ENCODE measurements at regions not wholly inside any gene's neighbourhood (a gene's known extent, or its start where the extent isn't known, plus 50 kb on each side); places are given as distances from the start of the nearest gene placed in this dataset.

GRCh38 chr6:99833034-99833433 is 161.0 kb downstream of the MCHR2 start:
- H2AFZ ChIP-seq (ENCODE audit: low read depth, low read length) = no peak overlapping the region
- no peaks in the 10 kb centered on the region for H3F3A ChIP-seq (ENCODE audit: insufficient read depth, low read length, poor library complexity, severe bottlenecking)
- H3K4me2 ChIP-seq (ENCODE audit: low read length) = no peak overlapping the region
- no peaks in the 10 kb centered on the region for H3K27me3 ChIP-seq (ENCODE audit: insufficient read depth, low read depth, low read length)
- no peaks in the 10 kb centered on the region for H4K20me1 ChIP-seq (ENCODE audit: insufficient read depth)
- H3K36me3 ChIP-seq (ENCODE audit: insufficient read depth, low read length) = no peaks in the 10 kb centered on the region
- H3K9me2 ChIP-seq (ENCODE audit: insufficient read depth, low read length) = no peaks in the 10 kb centered on the region
- H3K9me3 ChIP-seq (ENCODE audit: low read length) = no peaks in the 10 kb centered on the region
- TF ChIP-seq POLR2AphosphoS5 (IDR thresholded peaks at IDR 0.05) (no peak), SMC3 (conservative IDR thresholded peaks at IDR 0.05; ENCODE audit: poor library complexity) (no peak), TAF1 (IDR thresholded peaks at IDR 0.05; ENCODE audit: low read depth) (no peak), MXI1 (conservative IDR thresholded peaks at IDR 0.05; ENCODE audit: poor library complexity, severe bottlenecking) (no peak), EZH2 (IDR thresholded peaks at IDR 0.05; ENCODE audit: borderline replicate concordance, insufficient read depth, low read length, poor library complexity, severe bottlenecking) (no peak), REST (IDR thresholded peaks at IDR 0.05; ENCODE audit: borderline replicate concordance) (no peak), EP300 (conservative IDR thresholded peaks at IDR 0.05; ENCODE audit: poor library complexity, severe bottlenecking) (no peak), RAD21 (conservative IDR thresholded peaks at IDR 0.05) (no peak), CTCF (IDR thresholded peaks at IDR 0.05; ENCODE audit: poor library complexity, severe bottlenecking) (no peak)
- no peak overlapping the region for H3K4me3 ChIP-seq (ENCODE audit: low read length)
- no peak overlapping the region for H3K27ac ChIP-seq (ENCODE audit: low read length)
- no peaks in the 10 kb centered on the region for H3K79me2 ChIP-seq (replicated peaks; ENCODE audit: insufficient read depth, low read length)
- no peak overlapping the region for H3K9ac ChIP-seq (ENCODE audit: low read length)

GRCh38 chr6:99836471-99836870 is 157.6 kb downstream of the MCHR2 start:
- H3K27me3 ChIP-seq (ENCODE audit: insufficient read depth, low read depth, low read length) = no peaks in the 10 kb centered on the region
- H3K36me3 ChIP-seq (ENCODE audit: insufficient read depth, low read length) = no peaks in the 10 kb centered on the region
- no peak overlapping the region for H3K4me3 ChIP-seq (ENCODE audit: low read length)
- no peak overlapping the region for H3K9ac ChIP-seq (ENCODE audit: low read length)
- no peak overlapping the region for H3K4me2 ChIP-seq (ENCODE audit: low read length)
- no peaks in the 10 kb centered on the region for H3F3A ChIP-seq (ENCODE audit: insufficient read depth, low read length, poor library complexity, severe bottlenecking)
- TF ChIP-seq POLR2AphosphoS5 (IDR thresholded peaks at IDR 0.05) (no peak), RAD21 (conservative IDR thresholded peaks at IDR 0.05) (no peak), EP300 (conservative IDR thresholded peaks at IDR 0.05; ENCODE audit: poor library complexity, severe bottlenecking) (no peak), REST (IDR thresholded peaks at IDR 0.05; ENCODE audit: borderline replicate concordance) (no peak), CTCF (IDR thresholded peaks at IDR 0.05; ENCODE audit: poor library complexity, severe bottlenecking) (no peak), EZH2 (IDR thresholded peaks at IDR 0.05; ENCODE audit: borderline replicate concordance, insufficient read depth, low read length, poor library complexity, severe bottlenecking) (no peak), SMC3 (conservative IDR thresholded peaks at IDR 0.05; ENCODE audit: poor library complexity) (no peak), MXI1 (conservative IDR thresholded peaks at IDR 0.05; ENCODE audit: poor library complexity, severe bottlenecking) (no peak), TAF1 (IDR thresholded peaks at IDR 0.05; ENCODE audit: low read depth) (no peak)
- no peaks in the 10 kb centered on the region for H3K9me3 ChIP-seq (ENCODE audit: low read length)
- no peak overlapping the region for H3K27ac ChIP-seq (ENCODE audit: low read length)
- no peaks in the 10 kb centered on the region for H3K79me2 ChIP-seq (replicated peaks; ENCODE audit: insufficient read depth, low read length)
- no peaks in the 10 kb centered on the region for H3K9me2 ChIP-seq (ENCODE audit: insufficient read depth, low read length)
- no peaks in the 10 kb centered on the region for H4K20me1 ChIP-seq (ENCODE audit: insufficient read depth)
- H2AFZ ChIP-seq (ENCODE audit: low read depth, low read length) = no peak overlapping the region

All from neural cell (in vitro differentiated cells).